ENCODE measurements at regions not wholly inside any gene's neighbourhood (a gene's known extent, or its start where the extent isn't known, plus 50 kb on each side); places are given as distances from the start of the nearest gene placed in this dataset.

DNA sequence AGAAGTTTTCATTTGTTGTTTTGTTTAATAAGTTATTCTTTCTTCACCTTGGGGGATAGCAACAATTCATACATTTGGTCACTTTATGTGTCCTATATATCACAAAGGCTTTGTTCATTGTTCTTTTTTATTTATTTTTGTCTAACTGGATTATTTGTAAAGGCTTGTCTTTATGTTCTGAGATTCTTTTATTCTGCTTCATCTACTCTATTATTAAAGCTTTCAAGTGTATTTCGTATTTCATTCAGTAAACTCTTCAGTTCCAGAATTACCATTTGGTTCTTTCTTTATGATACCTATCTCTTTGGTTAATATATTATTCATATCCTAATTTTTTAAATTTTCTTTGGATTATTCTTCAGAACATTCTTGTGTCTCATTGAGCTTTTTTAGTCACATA, 942.9 kb downstream of the ANKRD7 start:
- TF ChIP-seq ZNF565 (CRISPR knock-in tag; conservative IDR thresholded peaks at IDR 0.05; ENCODE audit: low read depth) (no peak), ISL1 (CRISPR knock-in tag; IDR thresholded peaks at IDR 0.05) (no peak), RARB (CRISPR knock-in tag; IDR thresholded peaks at IDR 0.05) (no peak), ZNF70 (CRISPR knock-in tag; IDR thresholded peaks at IDR 0.05) (no peak)
- TF ChIP-seq, protein P1, sequence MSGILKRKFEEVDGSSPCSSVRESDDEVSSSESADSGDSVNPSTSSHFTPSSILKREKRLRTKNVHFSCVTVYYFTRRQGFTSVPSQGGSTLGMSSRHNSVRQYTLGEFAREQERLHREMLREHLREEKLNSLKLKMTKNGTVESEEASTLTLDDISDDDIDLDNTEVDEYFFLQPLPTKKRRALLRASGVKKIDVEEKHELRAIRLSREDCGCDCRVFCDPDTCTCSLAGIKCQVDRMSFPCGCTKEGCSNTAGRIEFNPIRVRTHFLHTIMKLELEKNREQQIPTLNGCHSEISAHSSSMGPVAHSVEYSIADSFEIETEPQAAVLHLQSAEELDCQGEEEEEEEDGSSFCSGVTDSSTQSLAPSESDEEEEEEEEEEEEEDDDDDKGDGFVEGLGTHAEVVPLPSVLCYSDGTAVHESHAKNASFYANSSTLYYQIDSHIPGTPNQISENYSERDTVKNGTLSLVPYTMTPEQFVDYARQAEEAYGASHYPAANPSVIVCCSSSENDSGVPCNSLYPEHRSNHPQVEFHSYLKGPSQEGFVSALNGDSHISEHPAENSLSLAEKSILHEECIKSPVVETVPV (CRISPR knock-in tag; IDR thresholded peaks at IDR 0.05), result no peak
- TF ChIP-seq, protein P2, sequence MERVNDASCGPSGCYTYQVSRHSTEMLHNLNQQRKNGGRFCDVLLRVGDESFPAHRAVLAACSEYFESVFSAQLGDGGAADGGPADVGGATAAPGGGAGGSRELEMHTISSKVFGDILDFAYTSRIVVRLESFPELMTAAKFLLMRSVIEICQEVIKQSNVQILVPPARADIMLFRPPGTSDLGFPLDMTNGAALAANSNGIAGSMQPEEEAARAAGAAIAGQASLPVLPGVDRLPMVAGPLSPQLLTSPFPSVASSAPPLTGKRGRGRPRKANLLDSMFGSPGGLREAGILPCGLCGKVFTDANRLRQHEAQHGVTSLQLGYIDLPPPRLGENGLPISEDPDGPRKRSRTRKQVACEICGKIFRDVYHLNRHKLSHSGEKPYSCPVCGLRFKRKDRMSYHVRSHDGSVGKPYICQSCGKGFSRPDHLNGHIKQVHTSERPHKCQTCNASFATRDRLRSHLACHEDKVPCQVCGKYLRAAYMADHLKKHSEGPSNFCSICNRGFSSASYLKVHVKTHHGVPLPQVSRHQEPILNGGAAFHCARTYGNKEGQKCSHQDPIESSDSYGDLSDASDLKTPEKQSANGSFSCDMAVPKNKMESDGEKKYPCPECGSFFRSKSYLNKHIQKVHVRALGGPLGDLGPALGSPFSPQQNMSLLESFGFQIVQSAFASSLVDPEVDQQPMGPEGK (CRISPR knock-in tag; IDR thresholded peaks at IDR 0.05; ENCODE audit: borderline replicate concordance), result no peak

Measured in SK-N-SH treated with all-trans-retinoic acid at 6 μM for 48 hours (cell line).